ENCODE measurements at regions not wholly inside any gene's neighbourhood (a gene's known extent, or its start where the extent isn't known, plus 50 kb on each side); places are given as distances from the start of the nearest gene placed in this dataset.
"Not testable (repeated sequence)": the region's sequence is repeated elsewhere in the genome, so short reads cannot be mapped to it uniquely, and the experiment has no call there.

DNA sequence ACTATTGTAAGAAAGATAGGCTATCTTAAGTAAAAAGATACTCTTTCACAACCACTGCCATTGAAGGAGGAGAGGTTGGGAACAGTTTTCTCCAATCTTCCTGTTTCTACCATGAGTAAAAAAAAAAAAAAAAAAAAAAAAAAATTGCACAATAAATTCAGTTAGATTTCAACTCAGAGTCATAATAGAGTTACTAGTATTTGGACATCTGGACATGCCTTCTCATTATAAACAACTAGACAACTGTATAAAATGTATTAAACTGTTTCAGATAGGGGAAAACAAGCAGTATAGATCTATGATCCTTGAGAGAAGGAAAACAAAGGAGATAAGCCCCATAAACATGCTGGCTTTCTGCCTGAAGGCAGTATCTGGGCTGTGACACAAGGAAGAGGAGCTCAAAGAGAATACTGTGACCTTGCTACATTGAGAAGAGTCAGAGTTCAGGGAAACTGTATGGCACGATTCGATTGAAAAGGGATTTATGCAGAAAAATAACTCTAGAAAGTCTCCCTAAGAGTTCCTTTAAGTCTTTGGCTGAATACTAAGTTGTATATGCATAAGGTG is 249.2 kb upstream of the POU5F2 start:
- Mint-ChIP-seq H3K27ac (no peak overlapping the region), H3K36me3 (peaks cover 10 to 23% of the 10 kb centered on the region in 2 donors), H3K9me3 (peaks cover 6 to 16% of the 10 kb centered on the region in 2 donors)
- DNase-seq (ENCODE audit: low spot score in 2 of 2) (no peak), ATAC-seq (no peak)

DNA sequence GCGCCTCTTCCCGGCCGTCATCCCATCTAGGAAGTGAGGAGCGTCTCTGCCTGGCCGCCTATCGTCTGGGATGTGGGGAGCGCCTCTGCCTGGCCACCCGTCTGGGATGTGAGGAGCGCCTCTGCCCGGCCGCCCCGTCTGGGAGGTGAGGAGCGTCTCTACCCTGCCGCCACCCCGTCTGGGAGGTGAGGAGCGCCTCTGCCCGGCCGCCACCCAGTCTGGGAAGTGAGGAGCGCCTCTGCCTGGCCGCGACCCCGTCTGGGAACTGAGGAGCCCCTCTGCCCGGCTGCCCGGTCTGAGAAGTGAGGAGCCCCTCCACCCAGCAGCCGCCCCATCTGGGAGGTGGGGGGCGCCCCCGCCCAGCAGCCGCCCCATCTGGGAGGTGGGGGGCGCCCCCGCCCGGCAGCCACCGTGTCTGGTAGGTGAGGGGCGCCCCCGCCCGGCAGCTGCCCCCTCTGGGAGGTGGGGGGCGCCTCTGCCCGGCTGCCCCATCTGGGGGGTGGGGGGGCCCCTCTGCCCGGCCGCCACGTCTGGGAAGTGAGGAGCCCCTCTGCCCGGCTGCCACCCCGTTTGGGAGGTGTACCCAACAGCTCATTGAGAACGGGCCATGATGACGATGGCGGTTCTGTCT is 244.7 kb upstream of the POU5F2 start:
- Mint-ChIP-seq H3K36me3 (peaks cover 11 to 14% of the 10 kb centered on the region in 2 donors), H3K9me3 (peaks cover 10 to 12% of the 10 kb centered on the region in 2 donors)
- not testable (repeated sequence) for DNase-seq (ENCODE audit: low spot score in 2 of 2); ATAC-seq; H3K27ac Mint-ChIP-seq

DNA sequence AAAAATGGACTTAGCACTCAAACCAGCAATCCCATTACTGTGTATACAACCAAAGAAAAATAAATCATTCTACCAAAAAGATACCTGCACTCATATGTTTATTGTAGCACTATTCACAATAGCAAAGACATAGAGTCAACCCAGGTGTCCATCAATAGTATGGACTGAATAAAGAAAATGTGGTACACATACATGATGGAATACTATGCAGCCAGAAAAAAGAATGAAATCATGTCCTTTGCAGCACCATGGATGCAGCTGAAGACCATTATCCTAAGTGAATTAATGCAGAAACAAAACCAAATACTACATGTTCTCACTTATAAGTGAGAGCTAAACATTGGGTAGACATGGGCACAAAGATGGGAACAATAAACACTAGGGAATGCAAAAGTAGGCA is 236.8 kb upstream of the POU5F2 start:
- Mint-ChIP-seq H3K36me3 (peaks cover 39 to 44% of the 10 kb centered on the region in 2 donors), H3K27ac (no peak overlapping the region), H3K9me3 (peaks cover 13 to 27% of the 10 kb centered on the region in 2 donors)
- ATAC-seq, result no peak
- DNase-seq (ENCODE audit: low spot score in 2 of 2), result no peak

DNA sequence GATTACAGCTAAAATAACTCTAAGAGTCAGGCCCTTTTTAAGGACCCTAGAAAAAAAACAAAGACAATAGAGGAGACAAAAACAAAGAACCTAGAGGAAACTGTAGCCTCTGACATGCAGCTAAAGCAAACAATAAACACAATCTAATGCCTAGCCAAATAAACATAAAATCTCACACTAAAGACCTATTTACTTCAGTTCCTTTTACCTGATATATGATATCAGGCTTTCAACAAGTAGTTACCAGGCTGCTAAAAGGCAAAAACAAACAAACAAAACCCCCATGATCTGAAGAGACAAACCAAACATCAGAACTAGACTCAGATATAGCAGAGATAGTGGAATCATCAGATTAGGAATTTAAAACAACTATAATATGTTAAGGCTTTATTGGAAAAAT is 226.5 kb upstream of the POU5F2 start:
- DNase-seq (ENCODE audit: low spot score in 2 of 2), result no peak
- peaks cover 0 to 10% of the 10 kb centered on the region in 2 donors for H3K9me3 Mint-ChIP-seq

DNA sequence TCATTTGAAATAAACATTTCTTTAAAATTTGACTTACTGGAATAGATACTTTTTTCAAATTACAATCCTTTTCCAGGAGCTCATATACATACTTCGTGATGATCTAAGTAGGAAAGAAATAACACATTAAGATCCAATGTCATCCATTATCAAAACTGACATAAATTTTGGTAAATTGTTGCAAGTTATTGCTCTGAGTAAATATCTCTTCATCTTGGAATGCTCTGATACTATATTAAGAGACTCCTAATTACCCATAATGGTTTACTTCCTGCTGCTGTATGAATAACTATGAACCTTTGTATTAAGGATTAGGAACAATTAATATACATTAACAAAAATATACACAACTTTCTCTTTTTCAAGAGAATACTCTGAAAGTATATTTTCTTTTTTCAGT is 223.0 kb upstream of the POU5F2 start:
- no peak for ATAC-seq
- peaks cover 6 to 7% of the 10 kb centered on the region in 2 donors for H3K36me3 Mint-ChIP-seq

More for the DNA sequence above, 226.5 kb upstream of the POU5F2 start:
- no peak for ATAC-seq
- Mint-ChIP-seq H3K27ac (no peak overlapping the region), H3K36me3 (peaks cover 13 to 15% of the 10 kb centered on the region in 2 donors)

DNA sequence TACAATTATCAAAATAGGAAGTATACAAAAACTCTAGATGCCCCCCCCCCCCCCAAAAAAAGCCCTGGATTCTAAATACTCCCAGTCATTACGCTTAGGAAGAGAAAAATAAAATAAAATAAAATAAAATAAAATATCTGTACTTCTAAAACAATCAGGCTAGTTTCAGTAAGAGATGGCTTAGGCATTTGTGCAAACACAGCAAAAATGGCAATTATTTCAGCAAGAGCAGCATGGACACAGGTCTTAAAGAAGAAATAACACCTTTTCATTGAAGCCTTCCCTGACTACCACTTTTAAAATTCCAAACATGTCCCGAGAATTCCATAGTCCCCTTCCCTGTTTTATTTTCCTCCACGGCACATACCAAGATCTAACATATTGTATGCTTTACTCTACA is 218.6 kb upstream of the POU5F2 start:
- Mint-ChIP-seq H3K36me3 (peaks cover under 1 to 16% of the 10 kb centered on the region in 2 donors), H3K9me3 (no peaks in the 10 kb centered on the region), H3K27ac (no peak overlapping the region)
- ATAC-seq (no peak), DNase-seq (ENCODE audit: low spot score in 2 of 2) (no peak)

More for the DNA sequence above, 223.0 kb upstream of the POU5F2 start:
- no peak overlapping the region for H3K27ac Mint-ChIP-seq
- DNase-seq (ENCODE audit: low spot score in 2 of 2), result no peak
- H3K9me3 Mint-ChIP-seq, result peaks cover 0 to 4% of the 10 kb centered on the region in 2 donors

DNA sequence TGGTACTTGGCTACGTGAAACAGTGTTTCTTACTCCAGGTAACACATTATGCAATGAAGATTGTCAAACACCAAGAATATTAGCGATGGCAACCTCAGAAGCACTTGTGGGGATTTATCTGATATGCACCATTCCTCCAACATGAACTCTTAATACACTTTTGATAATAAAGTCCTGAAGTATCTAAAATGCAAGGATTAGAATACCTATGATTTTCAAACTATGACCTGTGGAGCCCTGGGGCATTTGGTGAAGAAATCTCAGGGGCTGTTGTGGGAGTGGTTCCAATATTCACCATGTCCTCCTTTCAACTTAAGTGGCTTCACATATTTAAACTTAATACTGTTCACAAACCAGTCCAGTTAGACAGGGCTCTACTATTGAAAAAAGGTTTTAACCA is 214.6 kb upstream of the POU5F2 start:
- Mint-ChIP-seq H3K36me3 (peaks cover 26 to 31% of the 10 kb centered on the region in 2 donors), H3K27ac (no peak overlapping the region), H3K9me3 (peaks cover 0 to 3% of the 10 kb centered on the region in 2 donors)
- no peak for ATAC-seq
- DNase-seq (ENCODE audit: low spot score in 2 of 2), result no peak

DNA sequence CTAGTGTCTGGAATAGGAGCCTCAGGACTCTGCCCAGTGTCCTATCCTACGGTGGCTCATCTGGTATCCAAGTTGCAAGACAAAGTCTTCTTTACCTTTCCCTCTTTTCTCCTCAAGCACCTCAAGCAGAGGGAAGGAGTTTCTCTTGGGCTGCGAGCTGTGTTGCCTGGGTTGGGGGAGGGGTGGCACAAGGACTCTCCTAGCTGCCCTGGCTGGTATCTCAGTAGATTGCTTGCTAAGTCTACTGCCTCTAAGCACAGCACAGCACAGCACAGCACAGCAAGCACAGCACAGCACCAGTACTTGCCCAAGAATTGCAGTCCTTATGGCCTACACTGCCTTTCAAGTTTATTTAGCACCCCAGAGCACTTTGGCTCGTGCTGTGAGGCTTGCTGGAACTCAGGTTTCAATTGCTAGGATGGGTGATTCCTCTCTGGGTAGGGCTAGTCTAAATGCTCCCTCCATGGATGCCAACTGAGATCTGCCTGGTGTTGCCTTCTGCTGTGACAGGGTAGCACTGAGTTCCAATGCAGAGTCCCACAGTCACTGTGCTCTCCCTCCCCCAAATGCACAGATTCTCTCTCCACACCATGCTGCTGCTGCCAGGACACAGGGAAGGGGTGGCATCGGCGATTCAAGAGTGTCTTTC is 213.1 kb upstream of the POU5F2 start:
- H3K27ac Mint-ChIP-seq, result no peak overlapping the region
- peaks cover 27 to 31% of the 10 kb centered on the region in 2 donors for H3K36me3 Mint-ChIP-seq
- ATAC-seq (no peak), DNase-seq (ENCODE audit: low spot score in 2 of 2) (no peak)
- peaks cover 4 to 9% of the 10 kb centered on the region in 2 donors for H3K9me3 Mint-ChIP-seq

DNA sequence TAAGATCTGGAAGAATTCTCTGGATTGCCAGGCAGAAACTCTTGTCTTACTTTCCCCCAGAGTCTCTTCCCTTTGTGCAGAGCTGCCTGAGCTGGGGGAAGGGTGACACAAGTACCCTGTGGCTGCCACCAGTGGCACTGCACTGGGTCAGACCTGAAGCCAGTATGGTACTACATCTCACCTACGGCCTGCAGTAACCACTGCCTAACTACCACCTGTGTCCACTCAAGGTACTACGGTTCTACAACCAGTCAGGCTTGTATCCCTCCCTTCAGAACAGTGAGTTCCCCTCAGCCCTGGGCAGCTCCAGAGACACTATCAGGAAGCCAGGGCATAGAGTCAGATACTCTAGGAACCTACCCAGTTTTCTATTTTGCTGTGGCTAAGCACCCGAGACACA is 212.0 kb upstream of the POU5F2 start:
- H3K9me3 Mint-ChIP-seq, result peaks cover 10% of the 10 kb centered on the region in 2 donors
- H3K27ac Mint-ChIP-seq, result no peak overlapping the region
- H3K36me3 Mint-ChIP-seq, result peaks cover 27 to 31% of the 10 kb centered on the region in 2 donors
- ATAC-seq (no peak), DNase-seq (ENCODE audit: low spot score in 2 of 2) (no peak)

DNA sequence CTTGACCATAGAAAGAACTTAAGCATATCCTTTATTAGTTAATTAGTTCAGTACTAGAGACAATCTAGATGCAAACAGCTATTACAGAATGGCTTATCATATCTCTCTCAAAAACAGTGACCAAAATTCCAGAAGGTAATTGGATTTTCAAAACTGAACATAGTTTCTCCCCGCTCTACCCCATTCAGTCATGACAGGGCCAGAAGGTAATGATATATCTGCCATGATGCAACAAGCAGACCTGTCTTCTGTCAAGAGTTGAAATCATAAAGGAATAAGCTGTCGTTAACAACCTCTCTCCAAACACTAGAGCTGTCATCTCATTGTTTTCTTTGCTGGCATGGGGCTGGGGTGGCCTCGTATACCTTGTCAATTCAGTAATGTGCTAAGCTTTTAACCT is 200.5 kb upstream of the POU5F2 start:
- no peak for ATAC-seq
- Mint-ChIP-seq H3K27ac (no peak overlapping the region), H3K36me3 (no peaks in the 10 kb centered on the region), H3K9me3 (no peaks in the 10 kb centered on the region)
- DNase-seq (ENCODE audit: low spot score in 2 of 2), result no peak

DNA sequence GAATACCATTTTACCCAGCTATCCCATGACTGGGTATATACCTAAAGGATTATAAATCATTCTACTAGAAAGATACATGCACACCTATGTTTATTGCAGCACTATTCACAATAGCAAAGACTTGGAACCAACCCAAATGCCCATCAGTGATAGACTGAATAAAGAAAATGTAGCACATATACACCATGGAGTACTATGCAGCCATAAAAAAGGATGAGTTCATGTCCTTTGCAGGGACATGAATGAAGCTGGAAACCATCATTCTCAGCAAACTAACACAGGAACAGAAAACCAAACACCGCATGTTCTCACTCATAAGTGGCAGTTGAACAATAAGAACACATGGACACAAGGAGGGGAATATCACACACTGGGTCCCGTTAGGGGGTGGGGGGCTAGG is 191.9 kb upstream of the POU5F2 start:
- not testable (repeated sequence) for H3K27ac Mint-ChIP-seq; H3K9me3 Mint-ChIP-seq; DNase-seq (ENCODE audit: low spot score in 2 of 2); ATAC-seq
- peaks cover 0 to 16% of the 10 kb centered on the region in 2 donors for H3K36me3 Mint-ChIP-seq

DNA sequence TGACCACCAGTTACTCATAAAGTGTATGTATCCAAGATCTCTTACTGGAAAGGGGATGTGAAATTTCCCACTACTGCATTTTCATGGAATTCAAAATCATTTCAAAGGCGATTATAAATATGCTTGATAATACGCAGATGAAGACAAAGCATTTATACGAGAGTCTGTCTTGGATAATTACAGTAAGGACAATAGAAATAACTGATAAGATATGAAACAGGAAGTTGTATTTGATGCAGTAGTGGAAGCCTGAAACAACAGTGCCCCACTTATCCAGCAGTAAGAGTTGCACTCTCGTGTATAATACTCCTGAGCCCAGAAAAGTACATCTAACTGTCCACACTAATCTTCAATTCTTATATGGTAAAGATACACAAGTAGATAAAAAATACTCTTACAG is 188.7 kb upstream of the POU5F2 start:
- H3K9me3 Mint-ChIP-seq, result no peaks in the 10 kb centered on the region
- peaks cover 0 to 12% of the 10 kb centered on the region in 2 donors for H3K36me3 Mint-ChIP-seq
- H3K27ac Mint-ChIP-seq, result no peak overlapping the region
- DNase-seq (ENCODE audit: low spot score in 2 of 2), result no peak
- ATAC-seq, result no peak

DNA sequence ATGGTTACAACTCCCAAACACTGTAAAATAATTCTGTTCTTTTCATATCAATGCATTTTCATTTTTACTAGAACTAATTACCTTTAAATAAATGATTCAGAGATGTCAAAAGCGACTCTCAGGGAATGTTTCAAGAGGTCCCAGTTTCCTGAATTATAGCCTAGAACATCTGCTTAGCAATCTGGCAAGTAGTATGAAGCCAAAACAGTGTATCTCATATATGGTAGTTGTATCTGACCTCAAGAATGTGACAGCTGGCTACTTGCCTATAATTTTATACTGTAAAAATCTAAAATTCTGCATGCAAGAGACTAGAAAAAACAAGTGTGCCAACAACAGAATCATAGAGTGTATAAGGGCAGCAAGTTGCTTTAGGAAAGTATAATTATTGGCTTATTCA is 187.7 kb upstream of the POU5F2 start:
- no peaks in the 10 kb centered on the region for H3K9me3 Mint-ChIP-seq
- H3K36me3 Mint-ChIP-seq, result peaks cover 0 to 5% of the 10 kb centered on the region in 2 donors
- ATAC-seq (no peak), DNase-seq (ENCODE audit: low spot score in 2 of 2) (no peak)
- H3K27ac Mint-ChIP-seq, result no peak overlapping the region

DNA sequence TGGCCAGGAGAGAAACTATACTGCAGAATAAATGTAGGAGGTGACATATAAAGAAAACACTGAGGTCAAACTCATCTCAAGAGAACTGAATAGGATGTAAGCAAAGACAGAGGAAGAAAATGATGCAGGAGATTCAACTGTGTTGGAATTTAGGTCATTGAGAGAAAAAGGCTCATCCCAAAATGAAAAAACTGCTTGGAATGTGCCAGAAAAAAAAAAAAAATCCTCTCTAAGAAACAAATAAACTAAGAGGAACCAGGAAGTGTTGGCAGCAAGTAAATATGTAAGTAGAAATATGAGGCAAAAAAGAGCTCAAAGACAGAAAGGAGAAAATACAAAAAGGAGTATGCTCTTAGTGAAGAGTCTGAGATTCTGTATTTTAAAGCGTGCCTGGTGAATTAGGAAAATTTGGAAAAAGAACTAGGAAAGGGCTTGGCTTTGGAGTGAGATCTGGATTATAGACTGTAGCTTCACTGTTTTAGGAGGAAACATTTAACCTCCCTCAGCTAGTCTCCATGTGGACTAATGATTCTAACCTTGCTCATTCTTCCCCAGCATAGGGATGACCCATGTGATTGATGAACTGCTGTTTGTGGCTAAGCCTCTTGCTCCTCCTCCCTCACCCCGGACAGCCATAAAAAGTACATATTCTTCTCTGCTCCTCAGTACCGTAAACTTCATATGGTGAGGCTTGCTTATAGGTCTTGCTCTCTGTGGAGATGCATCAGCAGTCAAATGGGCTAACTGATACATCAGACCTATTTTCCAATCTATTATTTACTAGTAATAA is 185.6 kb upstream of the POU5F2 start:
- no peaks in the 10 kb centered on the region for H3K9me3 Mint-ChIP-seq
- ATAC-seq, result no peak
- no peak overlapping the region for H3K27ac Mint-ChIP-seq

DNA sequence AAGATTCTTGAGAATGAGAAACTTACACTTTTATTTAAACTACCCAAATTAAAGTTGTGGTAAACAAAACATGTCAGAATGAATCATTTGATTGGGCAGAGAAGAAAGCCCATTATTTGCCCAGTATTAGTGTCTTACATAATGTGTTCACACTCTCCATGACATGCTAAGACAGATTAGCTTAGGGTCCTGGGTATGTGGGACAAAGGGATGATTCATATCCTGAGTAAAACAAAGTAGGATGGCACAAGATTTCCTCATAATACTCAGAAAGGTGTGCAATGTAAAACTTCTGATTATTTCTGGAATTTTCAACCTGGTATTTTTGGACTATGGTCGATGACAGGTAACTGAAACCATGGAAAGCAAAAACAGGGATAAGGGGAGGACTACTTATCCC is 183.9 kb upstream of the POU5F2 start:
- no peaks in the 10 kb centered on the region for H3K9me3 Mint-ChIP-seq
- ATAC-seq (no peak), DNase-seq (ENCODE audit: low spot score in 2 of 2) (no peak)
- no peak overlapping the region for H3K27ac Mint-ChIP-seq
- no peaks in the 10 kb centered on the region for H3K36me3 Mint-ChIP-seq

More for the DNA sequence above, 185.6 kb upstream of the POU5F2 start:
- no peak for DNase-seq (ENCODE audit: low spot score in 2 of 2)
- no peaks in the 10 kb centered on the region for H3K36me3 Mint-ChIP-seq

DNA sequence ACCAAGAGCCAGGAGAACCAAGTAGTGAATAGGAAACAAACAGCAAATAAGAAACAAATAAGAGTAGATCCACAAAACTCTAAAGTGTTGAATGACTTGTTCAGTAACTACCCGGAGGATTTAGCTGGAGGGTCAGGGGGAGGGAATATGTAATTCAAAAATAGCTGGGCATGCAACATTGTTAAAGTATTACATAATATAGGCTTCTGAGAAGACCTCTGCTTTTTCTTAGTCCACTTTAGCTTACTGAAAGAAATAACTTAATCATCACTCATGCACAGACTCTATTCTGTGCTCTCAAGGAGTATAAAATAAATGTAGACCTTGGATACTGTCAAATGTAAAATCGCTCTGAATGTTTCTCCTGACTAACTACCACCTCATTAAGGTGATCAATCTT is 183.2 kb upstream of the POU5F2 start:
- DNase-seq (ENCODE audit: low spot score in 2 of 2) (no peak), ATAC-seq (no peak)
- H3K27ac Mint-ChIP-seq, result no peak overlapping the region
- no peaks in the 10 kb centered on the region for H3K36me3 Mint-ChIP-seq
- H3K9me3 Mint-ChIP-seq, result no peaks in the 10 kb centered on the region

DNA sequence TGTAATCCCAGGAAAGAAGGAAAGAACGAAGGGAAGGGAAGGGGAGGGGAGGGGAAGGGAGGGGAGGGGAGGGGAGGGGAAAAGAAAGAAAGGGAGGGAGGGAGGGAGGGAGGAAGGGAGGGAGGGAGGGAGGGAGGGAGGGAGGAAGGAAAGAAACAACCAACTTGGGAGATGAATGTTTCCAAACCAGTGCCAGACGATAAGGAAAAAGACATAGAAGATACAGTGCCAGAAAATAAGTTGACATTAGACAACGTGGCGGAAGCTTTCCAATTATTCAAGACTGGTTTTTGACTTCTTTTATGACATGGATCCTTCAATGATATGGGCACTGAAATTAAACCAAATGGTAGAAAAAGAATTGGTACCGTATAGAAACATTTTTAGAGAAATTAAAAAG is 181.2 kb upstream of the POU5F2 start:
- H3K36me3 Mint-ChIP-seq, result no peaks in the 10 kb centered on the region
- no peaks in the 10 kb centered on the region for H3K9me3 Mint-ChIP-seq
- no peak overlapping the region for H3K27ac Mint-ChIP-seq
- ATAC-seq, result no peak
- no peak for DNase-seq (ENCODE audit: low spot score in 2 of 2)
